OCI-LY1 (cell line): ENCODE measurements at regions not wholly inside any gene's neighbourhood (a gene's known extent, or its start where the extent isn't known, plus 50 kb on each side); places are given as distances from the start of the nearest gene placed in this dataset.

Experiments used
- H2AFZ ChIP-seq: fragments of 200-600 bp; sonication (generic), shearing (Covaris generic); 2 replicates; pipeline ENCODE4 v1.6.0; 2014; ENCODE audit warnings: antibody characterized with exemption, mild to moderate bottlenecking, low read length
- H3F3A ChIP-seq: fragments of 200-600 bp; sonication (generic), shearing (Covaris generic); 2 replicates; pipeline ENCODE4 v1.6.0; 2014; ENCODE audit warnings: mild to moderate bottlenecking, antibody characterized with exemption, low read length, moderate library complexity; ENCODE audit not compliant: insufficient read depth
- H3K27ac ChIP-seq: fragments of 200-600 bp; sonication (generic); 2 replicates; pipeline ENCODE4 v1.5.1; 2014; ENCODE audit warnings: low read length, mixed run types, mild to moderate bottlenecking, low read depth; ENCODE audit not compliant: poor library complexity, severe bottlenecking
- H3K27me3 ChIP-seq: fragments of 200-600 bp; sonication (generic); 2 replicates; pipeline ENCODE4 v1.6.0; 2014; ENCODE audit warnings: antibody characterized with exemption, mild to moderate bottlenecking, low read length, moderate library complexity; ENCODE audit not compliant: insufficient read depth
- H3K36me3 ChIP-seq: fragments of 200-600 bp; sonication (generic); 2 replicates; pipeline ENCODE4 v1.6.1; 2014; ENCODE audit warnings: mild to moderate bottlenecking, antibody characterized with exemption, low read length, moderate library complexity, mixed read lengths; ENCODE audit not compliant: insufficient read depth
- H3K4me1 ChIP-seq: fragments of 200-600 bp; sonication (generic); 2 replicates; pipeline ENCODE4 v1.5.1; 2014; ENCODE audit warnings: mild to moderate bottlenecking, low read length, moderate library complexity; ENCODE audit not compliant: insufficient read depth, severe bottlenecking
- H3K4me2 ChIP-seq: fragments of 200-600 bp; sonication (generic), shearing (Covaris generic); 2 replicates; pipeline ENCODE4 v1.6.1; 2014; ENCODE audit warnings: low read length
- H3K4me3 ChIP-seq: fragments of 200-600 bp; sonication (generic); 2 replicates; pipeline ENCODE4 v1.5.1; 2014; ENCODE audit warnings: low read length, low read depth, mild to moderate bottlenecking, mixed read lengths; ENCODE audit not compliant: poor library complexity, severe bottlenecking
- H3K79me2 ChIP-seq: fragments of 200-600 bp; shearing (Covaris generic); 2 replicates; pipeline ENCODE4 v1.6.1; 2016; ENCODE audit warnings: mixed run types, low read length, mixed read lengths; ENCODE audit not compliant: insufficient read depth
- H3K9ac ChIP-seq: fragments of 200-600 bp; sonication (generic), shearing (Covaris generic); 2 replicates; pipeline ENCODE4 v1.6.1; 2014; ENCODE audit warnings: mild to moderate bottlenecking, low read length, mixed read lengths
- H3K9me2 ChIP-seq: fragments of 200-600 bp; sonication (generic), shearing (Covaris generic); 2 replicates; pipeline ENCODE4 v1.6.1; 2014; ENCODE audit warnings: low read depth, mild to moderate bottlenecking, low read length, mixed read lengths
- H3K9me3 ChIP-seq: fragments of 200-600 bp; shearing (Covaris generic); 2 replicates; pipeline ENCODE4 v1.6.1; 2014; ENCODE audit warnings: low read length, mixed read lengths
- H4K20me1 ChIP-seq: fragments of 200-600 bp; sonication (generic), shearing (Covaris generic); 2 replicates; pipeline ENCODE4 v1.6.0; 2016; ENCODE audit warnings: mild to moderate bottlenecking, low read length; ENCODE audit not compliant: insufficient read depth
- CTCF ChIP-seq: fragments of 200-600 bp; sonication (generic), shearing (Covaris generic); IDR thresholded peaks from 2 replicates; pipeline ENCODE4 v1.5.1; 2017; ENCODE audit warnings: mild to moderate bottlenecking, antibody characterized with exemption, low read length, moderate library complexity, mixed read lengths
- EZH2 ChIP-seq: fragments of 200-600 bp; sonication (generic), shearing (Covaris generic); IDR thresholded peaks from 2 replicates; pipeline ENCODE4 v1.8.0; 2017; ENCODE audit warnings: borderline replicate concordance, mixed run types, mild to moderate bottlenecking, antibody characterized with exemption, low read length, moderate library complexity, mixed read lengths

GRCh38 chr21:28669971-28670653 is 322.6 kb downstream of the LTN1 start:
- no peaks in the 10 kb centered on the region for H3K9me3 ChIP-seq
- no peak overlapping the region for H3K9ac ChIP-seq
- H3K9me2 ChIP-seq: no peaks in the 10 kb centered on the region
- H3K27ac ChIP-seq: no peak overlapping the region
- no peak overlapping the region for H2AFZ ChIP-seq
- H4K20me1 ChIP-seq: no peaks in the 10 kb centered on the region
- no peaks in the 10 kb centered on the region for H3K79me2 ChIP-seq
- H3K4me2 ChIP-seq: no peak overlapping the region
- TF ChIP-seq CTCF (no peak), EZH2 (no peak)
- H3K27me3 ChIP-seq: no peaks in the 10 kb centered on the region
- H3F3A ChIP-seq: no peaks in the 10 kb centered on the region
- H3K36me3 ChIP-seq: no peaks in the 10 kb centered on the region
- no peak overlapping the region for H3K4me3 ChIP-seq
- no peaks in the 10 kb centered on the region for H3K4me1 ChIP-seq

- Histone ChIP-seq H4K20me1 (no peaks in the 10 kb centered on the region), H3K9me2 (no peaks in the 10 kb centered on the region), H3K27me3 (no peaks in the 10 kb centered on the region), H3F3A (no peaks in the 10 kb centered on the region), H3K27ac (no peak overlapping the region), H2AFZ (no peak overlapping the region), H3K79me2 (no peaks in the 10 kb centered on the region), H3K9me3 (no peaks in the 10 kb centered on the region), H3K4me2 (no peak overlapping the region), H3K4me1 (no peaks in the 10 kb centered on the region), H3K4me3 (no peak overlapping the region), H3K9ac (no peak overlapping the region), H3K36me3 (no peaks in the 10 kb centered on the region)
- TF ChIP-seq EZH2 (no peak), CTCF (no peak)
These were observed 323.4 kb downstream of the LTN1 start for GRCh38 chr21:28669321-28669720.

- H3K9me2 ChIP-seq: no peaks in the 10 kb centered on the region
- H3K9ac ChIP-seq: no peak overlapping the region
- H2AFZ ChIP-seq: no peak overlapping the region
- no peaks in the 10 kb centered on the region for H3K36me3 ChIP-seq
- no peaks in the 10 kb centered on the region for H3K79me2 ChIP-seq
- H3K9me3 ChIP-seq: no peaks in the 10 kb centered on the region
- no peak overlapping the region for H3K4me2 ChIP-seq
- no peaks in the 10 kb centered on the region for H3K27me3 ChIP-seq
- H3K27ac ChIP-seq: no peak overlapping the region
- no peaks in the 10 kb centered on the region for H3F3A ChIP-seq
- TF ChIP-seq CTCF: no peak
- TF ChIP-seq EZH2: no peak
- H3K4me1 ChIP-seq: no peaks in the 10 kb centered on the region
- no peaks in the 10 kb centered on the region for H4K20me1 ChIP-seq
- H3K4me3 ChIP-seq: no peak overlapping the region
These were observed 328.9 kb downstream of the LTN1 start for GRCh38 chr21:28663754-28664153.
